ENCODE measurements at regions not wholly inside any gene's neighbourhood (a gene's known extent, or its start where the extent isn't known, plus 50 kb on each side); places are given as distances from the start of the nearest gene placed in this dataset.

- intact Hi-C loops (cut with DNase I): no loop called here
- Histone ChIP-seq H3K4me1 (no peaks in the 10 kb centered on the region), H3K4me3 (no peak overlapping the region), H3K27ac (no peak overlapping the region), H3K27me3 (no peaks in the 10 kb centered on the region), H3K36me3 (replicated peaks in 1 of 2; ENCODE audit: insufficient read depth in 1 of 2, low read depth in 2 of 2) (no peaks in the 10 kb centered on the region), H3K9me3 (no peaks in the 10 kb centered on the region)
- TF ChIP-seq CTCF (IDR thresholded peaks at IDR 0.05): no peak
- TF ChIP-seq POLR2A (IDR thresholded peaks at IDR 0.05): no peak
- WGBS, 2 donors: 87 to 90% methylated on average over 2 of the region's 2 CpGs
- no peak for ATAC-seq
- no peak for DNase-seq
These were observed 223.0 kb downstream of the RND3 start for GRCh38 chr2:150264442-150264841.

GRCh38 chr2:150261691-150262090 lies 225.8 kb downstream of the RND3 start:
- Histone ChIP-seq H3K4me3 (no peak overlapping the region), H3K27me3 (no peaks in the 10 kb centered on the region), H3K27ac (no peak overlapping the region), H3K36me3 (replicated peaks in 1 of 2; ENCODE audit: insufficient read depth in 1 of 2, low read depth in 2 of 2) (no peaks in the 10 kb centered on the region), H3K4me1 (no peaks in the 10 kb centered on the region), H3K9me3 (no peaks in the 10 kb centered on the region)
- 61 to 66% methylated on average over 2 of the region's 2 CpGs for WGBS, 2 donors
- no peak for DNase-seq
- intact Hi-C loops (cut with DNase I): no loop called here
- TF ChIP-seq POLR2A (IDR thresholded peaks at IDR 0.05) (no peak), CTCF (IDR thresholded peaks at IDR 0.05) (no peak)
- ATAC-seq: no peak

- no peaks in the 10 kb centered on the region for H3K36me3 ChIP-seq (replicated peaks in 1 of 2; ENCODE audit: insufficient read depth in 1 of 2, low read depth in 2 of 2)
- H3K27me3 ChIP-seq: no peaks in the 10 kb centered on the region
- no peaks in the 10 kb centered on the region for H3K4me1 ChIP-seq
- H3K9me3 ChIP-seq: no peaks in the 10 kb centered on the region
- WGBS, 2 donors: 68 to 77% methylated on average over 1 of the region's 1 CpG
- H3K27ac ChIP-seq: no peak overlapping the region
- DNase-seq (no peak), ATAC-seq (no peak)
- TF ChIP-seq CTCF (IDR thresholded peaks at IDR 0.05): no peak
- TF ChIP-seq POLR2A (IDR thresholded peaks at IDR 0.05): no peak
- intact Hi-C loops (cut with DNase I): no loop called here
- no peak overlapping the region for H3K4me3 ChIP-seq
These were observed 226.8 kb downstream of the RND3 start for GRCh38 chr2:150260636-150261035.

GRCh38 chr2:150259746-150260145 lies 227.7 kb downstream of the RND3 start:
- Histone ChIP-seq H3K36me3 (replicated peaks in 1 of 2; ENCODE audit: insufficient read depth in 1 of 2, low read depth in 2 of 2) (no peaks in the 10 kb centered on the region), H3K4me3 (no peak overlapping the region), H3K27ac (no peak overlapping the region), H3K4me1 (no peaks in the 10 kb centered on the region), H3K9me3 (no peaks in the 10 kb centered on the region), H3K27me3 (no peaks in the 10 kb centered on the region)
- DNase-seq (no peak), ATAC-seq (no peak)
- intact Hi-C loops (cut with DNase I): no loop called here
- TF ChIP-seq POLR2A (IDR thresholded peaks at IDR 0.05) (no peak), CTCF (IDR thresholded peaks at IDR 0.05) (no peak)
- WGBS, 2 donors: 90 to 92% methylated on average over 1 of the region's 1 CpG

- intact Hi-C loops (cut with DNase I): no loop called here
- no peaks in the 10 kb centered on the region for H3K27me3 ChIP-seq
- no peak for ATAC-seq
These were observed 228.6 kb downstream of the RND3 start for GRCh38 chr2:150258781-150259307.

More at GRCh38 chr2:150258781-150259307, 228.6 kb downstream of the RND3 start:
- Histone ChIP-seq H3K4me1 (no peaks in the 10 kb centered on the region), H3K9me3 (no peaks in the 10 kb centered on the region), H3K4me3 (no peak overlapping the region), H3K27ac (no peak overlapping the region), H3K36me3 (replicated peaks in 1 of 2; ENCODE audit: insufficient read depth in 1 of 2, low read depth in 2 of 2) (no peaks in the 10 kb centered on the region)
- no peak for DNase-seq
- WGBS, 2 donors: 80 to 91% methylated on average over 8 of the region's 8 CpGs
- TF ChIP-seq POLR2A (IDR thresholded peaks at IDR 0.05) (no peak), CTCF (IDR thresholded peaks at IDR 0.05) (no peak)
